G401.6 (cell line): ENCODE measurements at regions not wholly inside any gene's neighbourhood (a gene's known extent, or its start where the extent isn't known, plus 50 kb on each side); places are given as distances from the start of the nearest gene placed in this dataset.

ENCODE experiments used
- FAIRE-seq: peaks from 2 replicates; lab custom pipeline; 2012; peaks lifted over from hg19 to GRCh38; lab: Jason Lieb, UNC

DNA sequence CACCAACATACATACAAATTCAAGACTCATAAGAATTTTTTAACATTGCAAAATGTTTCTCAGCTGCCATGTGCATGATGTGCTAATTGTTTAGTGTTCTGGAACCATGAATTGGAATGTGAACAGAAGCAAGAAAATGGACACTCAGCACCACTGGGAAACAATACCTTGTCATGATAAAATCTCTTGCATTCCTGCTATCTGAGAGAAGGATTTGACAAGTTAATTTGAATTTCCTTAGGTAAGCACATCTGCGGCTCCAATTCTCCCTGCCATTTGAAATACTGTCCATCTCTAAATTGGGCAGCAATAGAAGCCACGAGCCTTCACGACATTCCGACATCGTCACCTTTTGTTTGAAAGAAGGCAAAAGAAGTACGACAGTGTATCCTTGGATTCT, 1104.6 kb upstream of the MAP3K7 start:
- FAIRE-seq, result no peak

DNA sequence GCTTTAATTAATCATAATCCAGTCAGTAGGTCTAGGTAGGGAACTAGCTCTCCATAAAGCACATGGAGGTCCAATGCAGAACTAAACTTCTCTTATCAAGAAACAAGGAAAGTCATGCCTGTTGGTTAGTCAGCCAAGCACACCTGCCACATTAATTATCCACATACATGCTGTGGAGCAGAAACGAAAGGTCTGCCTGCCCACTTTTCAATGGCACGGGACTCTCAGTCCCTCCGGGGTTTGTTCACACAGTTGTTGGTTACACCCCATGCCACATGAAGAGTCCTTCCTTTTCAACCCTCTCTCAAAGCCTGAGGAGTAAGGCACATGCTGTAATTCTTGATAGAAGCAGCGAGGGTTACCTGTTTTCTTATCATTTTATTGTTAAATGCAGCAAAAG, 1096.4 kb upstream of the MAP3K7 start:
- FAIRE-seq, result no peak

- no peak for FAIRE-seq
Measured at GRCh38 chr6:91681296-91681695, 1094.4 kb upstream of the MAP3K7 start.

DNA sequence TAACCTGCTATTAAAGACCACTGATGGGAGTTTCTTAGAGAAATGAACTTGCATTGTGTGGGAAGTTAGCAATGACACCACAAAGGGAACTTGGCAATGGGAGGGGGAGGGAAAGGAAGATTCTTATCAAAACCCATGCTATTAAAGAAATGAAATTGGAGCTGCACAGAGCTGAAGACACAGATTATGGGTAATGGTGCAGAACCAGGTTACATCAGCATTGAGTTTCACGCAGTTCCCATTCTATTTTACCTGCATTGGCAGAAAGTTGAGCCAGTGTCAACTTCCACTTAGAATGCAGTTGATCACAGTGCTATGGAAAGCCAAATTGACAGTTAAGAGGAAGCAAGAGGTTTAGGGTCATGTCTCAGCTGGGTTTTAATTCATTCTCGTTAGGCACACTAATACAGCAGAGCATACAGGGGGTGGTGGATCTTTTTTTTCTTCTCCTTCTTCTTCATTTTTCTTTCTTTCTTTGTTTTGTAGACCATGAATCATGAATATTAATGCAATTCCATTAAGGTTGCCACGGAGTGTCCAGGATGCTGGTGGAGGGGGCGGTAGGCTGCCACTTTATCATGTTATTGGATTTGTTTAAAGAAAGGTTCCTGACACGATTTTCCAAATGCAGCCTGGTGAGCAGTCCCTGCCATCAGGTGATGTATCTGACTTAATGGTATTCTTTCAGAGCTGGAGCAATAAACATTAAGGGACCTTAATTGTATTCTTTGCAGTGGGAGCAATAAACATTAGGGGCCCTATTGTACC, 1092.0 kb upstream of the MAP3K7 start:
- FAIRE-seq, result no peak

- FAIRE-seq, result no peak
Measured at GRCh38 chr6:91672201-91672600, 1085.3 kb upstream of the MAP3K7 start.

- FAIRE-seq, result no peak
Measured at GRCh38 chr6:91669871-91670268, 1083.0 kb upstream of the MAP3K7 start.

GRCh38 chr6:91669154-91669870, 1082.4 kb upstream of the MAP3K7 start:
- FAIRE-seq, result no peak

- FAIRE-seq, result no peak
Measured at GRCh38 chr6:91667596-91667995, 1080.7 kb upstream of the MAP3K7 start.

DNA sequence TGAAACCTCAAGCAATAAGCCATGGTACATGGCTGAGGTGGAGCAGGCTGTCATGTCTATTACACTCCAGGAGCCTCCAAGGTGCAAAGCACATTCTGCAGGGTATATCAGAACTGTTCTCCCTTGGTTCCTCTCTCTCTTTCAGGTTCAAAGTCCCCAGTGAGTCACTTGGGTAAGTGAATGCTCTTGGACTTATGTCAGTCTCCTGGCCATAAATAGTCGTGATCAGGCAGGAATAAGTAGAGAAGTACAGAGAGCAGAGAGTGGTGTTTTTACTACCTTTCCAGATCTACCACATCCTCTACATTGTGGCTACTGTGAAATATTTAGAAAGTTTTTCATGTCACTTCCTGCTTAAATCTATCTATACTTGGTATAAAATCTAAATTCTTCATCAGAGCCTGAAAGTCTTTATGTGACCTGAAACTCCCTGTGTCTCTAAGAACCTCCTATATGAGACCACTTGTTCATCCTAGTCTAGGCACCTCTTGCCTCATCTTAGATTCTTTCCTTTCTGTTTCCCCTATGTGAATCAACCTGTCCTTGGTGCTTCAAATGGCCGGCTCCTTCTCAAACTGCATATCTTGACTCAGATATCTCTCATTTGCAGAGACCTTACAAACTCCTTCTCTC, 1077.6 kb upstream of the MAP3K7 start:
- no peak for FAIRE-seq

DNA sequence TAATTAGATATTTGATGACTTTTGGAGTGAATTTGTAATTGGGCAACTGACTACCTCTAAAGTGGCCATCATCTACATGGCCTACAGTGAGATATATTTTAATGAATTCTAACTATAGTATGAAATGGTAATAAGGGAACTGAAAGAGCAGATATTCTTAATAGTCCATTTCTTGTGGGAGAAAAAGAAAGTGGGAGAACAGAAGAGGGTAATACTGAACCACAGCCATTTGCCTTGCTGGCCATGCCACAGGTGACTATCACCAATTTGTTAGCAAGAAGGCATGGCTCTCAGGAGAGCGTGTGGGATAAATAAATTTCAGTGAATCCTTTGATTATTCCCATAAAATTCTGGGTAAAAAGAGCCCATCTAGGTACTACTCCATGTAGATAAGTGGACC, 1074.0 kb upstream of the MAP3K7 start:
- no peak for FAIRE-seq

- no peak for FAIRE-seq
Measured at GRCh38 chr6:91659891-91660290, 1073.0 kb upstream of the MAP3K7 start.

DNA sequence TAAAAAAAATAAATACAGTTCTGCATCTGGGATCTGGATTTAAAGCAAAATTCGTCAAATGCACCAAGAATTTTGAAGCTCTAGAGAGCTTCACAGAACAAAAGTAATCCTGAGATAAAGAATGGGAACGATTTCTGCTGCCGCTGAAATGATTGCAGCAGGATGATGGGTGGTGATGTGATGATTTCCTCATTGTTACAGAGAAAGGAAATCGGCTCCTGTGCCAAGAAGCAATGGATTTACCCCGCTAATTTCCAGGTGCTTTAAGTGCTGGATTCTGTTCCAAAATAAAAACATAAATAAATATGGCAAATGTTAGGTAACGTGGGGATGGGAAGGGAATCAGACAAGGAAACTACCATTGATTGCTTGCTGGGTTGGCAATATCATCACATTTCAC, 1067.9 kb upstream of the MAP3K7 start:
- FAIRE-seq, result no peak

GRCh38 chr6:91654357-91654756, 1067.5 kb upstream of the MAP3K7 start:
- no peak for FAIRE-seq

DNA sequence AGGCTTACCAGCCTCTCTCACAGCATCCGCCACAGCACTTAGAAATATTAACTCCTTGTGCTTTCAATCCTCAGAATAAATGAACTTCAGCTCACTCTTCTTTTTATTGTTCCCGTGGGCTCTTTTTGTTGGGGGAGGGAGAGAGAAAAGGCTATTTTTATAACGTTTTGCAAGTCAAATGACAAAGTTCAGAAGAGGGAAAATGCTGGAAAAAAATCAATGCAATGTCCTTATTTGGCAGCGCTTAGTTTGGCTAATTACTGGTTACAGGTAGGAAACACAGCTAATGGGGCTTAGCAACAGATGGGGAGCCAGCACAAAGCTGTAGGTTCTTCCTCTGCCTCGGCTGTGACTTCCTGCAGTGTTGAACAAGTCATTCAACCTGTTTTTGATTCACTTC, 1067.0 kb upstream of the MAP3K7 start:
- no peak for FAIRE-seq

DNA sequence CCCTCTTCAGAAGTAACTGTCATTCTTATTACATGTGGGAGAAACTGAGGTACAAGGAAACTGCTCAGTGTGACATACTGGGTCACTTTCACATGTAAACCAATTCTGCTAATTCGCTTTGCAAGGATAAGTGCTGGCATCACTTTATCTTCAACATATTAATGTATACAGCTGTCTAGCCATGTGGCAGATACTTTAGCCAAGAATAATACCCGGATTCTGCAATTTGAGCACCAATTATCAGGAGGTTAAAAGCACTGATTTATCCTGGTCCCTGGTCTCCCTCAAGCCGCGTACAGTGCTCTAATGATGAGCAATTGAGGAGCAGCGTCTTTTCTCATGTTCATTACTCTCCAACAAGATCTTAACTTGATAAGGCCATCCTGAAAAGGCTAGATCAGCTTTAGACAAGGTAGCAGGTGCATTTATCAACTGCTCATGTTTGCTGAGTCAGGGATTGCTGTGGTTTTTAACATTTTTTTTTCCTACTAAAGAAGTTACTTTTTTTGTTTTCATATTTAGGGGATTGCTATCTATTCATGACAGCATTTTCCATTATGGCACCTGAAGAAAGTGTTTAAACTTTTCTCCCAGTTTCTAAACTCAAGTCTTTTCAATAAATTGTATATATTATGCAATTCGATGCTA, 1066.3 kb upstream of the MAP3K7 start:
- FAIRE-seq, result no peak

GRCh38 chr6:91646649-91647048, 1059.8 kb upstream of the MAP3K7 start:
- no peak for FAIRE-seq

GRCh38 chr6:91645811-91646210, 1058.9 kb upstream of the MAP3K7 start:
- FAIRE-seq, result no peak

GRCh38 chr6:91637217-91637616, 1050.3 kb upstream of the MAP3K7 start:
- no peak for FAIRE-seq

DNA sequence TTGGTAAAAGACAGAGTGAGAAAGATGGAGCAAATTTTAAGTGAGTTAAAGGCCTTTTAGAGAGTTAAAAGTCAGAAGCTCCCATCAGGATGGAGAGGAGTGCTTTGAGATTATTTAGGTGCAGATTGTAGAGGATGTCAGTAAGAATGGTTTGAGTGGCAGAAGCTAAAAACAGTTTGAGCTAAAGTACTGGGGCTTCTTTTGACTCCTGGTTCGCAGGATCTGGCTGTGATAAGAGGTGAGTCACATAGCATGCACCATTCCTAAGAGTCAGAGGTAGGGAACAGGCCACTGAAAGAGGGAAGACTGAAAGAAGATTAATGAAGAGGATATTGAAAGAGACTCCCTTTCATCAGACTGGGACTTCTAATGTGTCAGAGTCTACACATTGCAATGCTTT, 1047.9 kb upstream of the MAP3K7 start:
- FAIRE-seq, result no peak

GRCh38 chr6:91633374-91634111, 1046.7 kb upstream of the MAP3K7 start:
- FAIRE-seq, result no peak

DNA sequence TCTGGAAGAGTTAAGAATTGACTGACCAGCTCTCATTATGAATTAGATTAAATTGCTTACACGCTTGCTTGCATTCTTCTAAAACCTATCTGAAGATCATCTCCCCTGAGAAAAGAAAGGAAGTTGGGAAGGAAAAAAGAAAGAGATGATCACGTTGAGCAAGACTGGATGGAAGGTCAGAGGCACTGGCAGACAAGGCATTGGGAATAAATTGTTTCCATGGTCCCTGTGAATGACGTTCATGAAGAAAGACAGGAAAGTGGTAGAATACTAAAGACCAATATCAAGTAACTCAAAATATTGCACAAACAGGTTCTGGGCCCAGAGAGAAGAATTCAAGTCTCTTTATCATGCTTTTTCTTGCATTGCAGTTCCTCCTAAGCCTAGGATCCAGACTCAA, 1045.4 kb upstream of the MAP3K7 start:
- no peak for FAIRE-seq

GRCh38 chr6:91631227-91631626, 1044.4 kb upstream of the MAP3K7 start:
- FAIRE-seq, result no peak
